ENCODE measurements at regions not wholly inside any gene's neighbourhood (a gene's known extent, or its start where the extent isn't known, plus 50 kb on each side); places are given as distances from the start of the nearest gene placed in this dataset.
A peak's percentile ranks its signal among the peaks of the same experiment; 100 is the strongest.

DNA sequence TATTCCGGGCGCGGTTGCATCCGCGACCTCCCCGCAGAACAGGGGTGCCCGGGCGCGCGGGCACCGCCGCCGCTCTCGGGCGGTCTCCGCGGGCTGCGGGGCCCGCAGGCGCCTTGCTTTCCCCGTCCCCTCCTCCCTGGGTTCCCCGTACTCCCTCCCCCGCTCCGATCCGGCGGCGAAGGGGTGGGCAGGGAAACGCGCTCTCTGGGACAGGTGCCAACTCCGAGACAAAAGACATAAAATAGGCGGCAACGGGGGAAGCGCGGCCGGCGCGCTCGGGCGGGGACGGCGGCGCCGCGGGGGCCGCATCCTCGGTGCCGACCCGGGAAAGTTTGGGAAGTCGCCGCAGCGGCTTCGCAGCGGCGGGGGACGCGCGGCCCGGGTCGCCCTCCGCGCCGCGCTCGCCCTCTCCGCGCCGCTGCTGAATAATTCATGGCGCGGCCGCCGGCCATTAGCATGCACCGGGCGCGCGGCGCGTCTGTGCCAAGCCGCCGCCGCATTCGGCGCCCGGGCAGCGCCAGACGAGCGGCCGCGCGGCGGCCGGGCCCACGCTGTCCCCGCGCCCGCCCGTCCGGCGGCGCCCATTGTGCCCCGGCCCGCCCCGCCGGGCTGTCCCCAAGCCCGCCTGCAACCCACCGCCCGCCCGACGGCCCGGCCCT, 78.7 kb upstream of the PPARA start:
- H3K36me3 Mint-ChIP-seq (ENCODE audit: low read depth) = peaks cover 14% of the 10 kb centered on the region
- peak overlapping the region; percentile 79 for H3K4me3 Mint-ChIP-seq
- H3K4me1 Mint-ChIP-seq (ENCODE audit: low read depth) = peaks cover 47% of the 10 kb centered on the region
- H3K9me3 Mint-ChIP-seq = no peaks in the 10 kb centered on the region
- DNase-seq = peak; percentile 81
- H3K27ac Mint-ChIP-seq = peak overlapping the region; percentile 74
- H3K27me3 Mint-ChIP-seq = peaks cover 10% of the 10 kb centered on the region

DNA sequence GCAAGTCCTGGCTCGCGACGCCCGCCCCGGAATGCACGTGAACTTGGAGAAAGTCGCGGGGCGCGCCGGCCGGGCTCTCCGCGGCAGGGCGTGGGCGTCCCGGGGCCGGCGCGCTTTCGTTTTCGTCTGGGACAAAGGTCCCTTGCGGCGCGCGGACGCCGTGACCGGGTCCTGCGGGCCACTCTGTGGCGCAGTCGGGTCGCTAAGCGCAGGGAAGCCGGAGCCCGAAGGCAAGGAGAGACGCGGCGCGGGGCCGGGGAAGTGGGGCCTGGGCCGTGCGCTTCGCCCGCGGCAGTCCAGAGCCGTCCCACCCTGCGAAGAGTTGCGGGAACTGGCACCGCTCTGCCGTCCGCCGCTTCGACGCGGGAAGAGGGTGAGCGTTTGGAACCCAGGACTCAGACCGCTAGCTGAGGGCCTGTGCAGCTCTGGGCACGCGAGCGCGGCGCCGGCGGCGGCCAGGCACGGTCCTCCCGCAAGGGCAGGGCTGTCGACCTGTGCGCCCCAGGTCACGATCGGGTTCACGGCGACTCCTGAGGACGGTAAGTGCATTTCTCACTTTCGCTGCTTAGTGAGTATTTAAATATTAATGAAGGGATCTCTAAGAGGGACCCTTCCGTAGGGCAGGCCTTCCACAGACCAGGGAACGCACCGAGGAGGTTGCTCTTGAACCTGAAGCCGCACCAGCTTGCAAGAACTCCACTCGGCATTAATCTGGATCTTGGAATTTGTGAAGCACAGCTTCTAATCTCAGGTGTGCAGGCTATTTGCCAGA, 78.0 kb upstream of the PPARA start:
- Mint-ChIP-seq H3K4me1 (ENCODE audit: low read depth) (peaks cover 40% of the 10 kb centered on the region), H3K27ac (no peak overlapping the region)
- peak; percentile 72 for DNase-seq

DNA sequence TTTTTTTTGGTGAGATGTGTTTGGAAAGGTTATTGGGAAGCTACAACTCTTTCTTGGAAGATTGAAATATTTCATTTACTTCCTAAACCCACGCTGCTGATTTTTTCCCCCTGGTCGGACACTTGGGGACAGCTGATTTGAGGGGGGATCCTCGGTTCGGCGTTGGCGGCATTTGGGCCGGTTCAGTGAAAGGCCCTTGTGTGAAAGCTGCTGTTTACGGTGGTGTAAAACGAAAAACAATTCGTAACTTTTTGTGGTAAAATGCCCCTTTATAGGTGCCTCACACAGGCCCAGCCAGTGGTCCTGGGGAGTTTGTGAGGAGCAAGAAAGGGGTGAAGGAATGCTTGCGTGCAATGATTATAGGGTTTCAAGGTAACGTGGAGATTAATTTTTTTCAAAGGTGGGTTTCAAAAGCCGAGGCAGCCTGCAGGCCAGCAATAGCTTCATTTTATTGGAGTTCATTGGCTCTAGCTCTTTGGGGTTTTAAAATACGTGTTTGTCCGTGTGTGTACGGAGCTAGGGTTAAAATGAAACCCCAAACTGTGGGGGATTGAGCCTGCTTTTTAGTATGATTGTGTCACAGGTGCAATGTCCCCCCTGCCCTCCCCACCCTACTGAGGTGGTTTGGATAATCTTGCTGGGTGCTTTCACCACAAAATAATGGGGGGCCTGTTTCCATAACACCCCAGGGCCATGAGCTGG, 77.2 kb upstream of the PPARA start:
- DNase-seq = no peak
- H3K9me3 Mint-ChIP-seq = no peaks in the 10 kb centered on the region
- no peak overlapping the region for H3K27ac Mint-ChIP-seq
- peaks cover 8% of the 10 kb centered on the region for H3K27me3 Mint-ChIP-seq
- peaks cover 14% of the 10 kb centered on the region for H3K36me3 Mint-ChIP-seq (ENCODE audit: low read depth)
- peaks cover 40% of the 10 kb centered on the region for H3K4me1 Mint-ChIP-seq (ENCODE audit: low read depth)
- H3K4me3 Mint-ChIP-seq = peak overlapping the region; percentile 79

More for the DNA sequence above, 78.0 kb upstream of the PPARA start:
- Mint-ChIP-seq H3K36me3 (ENCODE audit: low read depth) (peaks cover 14% of the 10 kb centered on the region), H3K9me3 (no peaks in the 10 kb centered on the region), H3K27me3 (peaks cover 8% of the 10 kb centered on the region), H3K4me3 (peak overlapping the region; percentile 79)

DNA sequence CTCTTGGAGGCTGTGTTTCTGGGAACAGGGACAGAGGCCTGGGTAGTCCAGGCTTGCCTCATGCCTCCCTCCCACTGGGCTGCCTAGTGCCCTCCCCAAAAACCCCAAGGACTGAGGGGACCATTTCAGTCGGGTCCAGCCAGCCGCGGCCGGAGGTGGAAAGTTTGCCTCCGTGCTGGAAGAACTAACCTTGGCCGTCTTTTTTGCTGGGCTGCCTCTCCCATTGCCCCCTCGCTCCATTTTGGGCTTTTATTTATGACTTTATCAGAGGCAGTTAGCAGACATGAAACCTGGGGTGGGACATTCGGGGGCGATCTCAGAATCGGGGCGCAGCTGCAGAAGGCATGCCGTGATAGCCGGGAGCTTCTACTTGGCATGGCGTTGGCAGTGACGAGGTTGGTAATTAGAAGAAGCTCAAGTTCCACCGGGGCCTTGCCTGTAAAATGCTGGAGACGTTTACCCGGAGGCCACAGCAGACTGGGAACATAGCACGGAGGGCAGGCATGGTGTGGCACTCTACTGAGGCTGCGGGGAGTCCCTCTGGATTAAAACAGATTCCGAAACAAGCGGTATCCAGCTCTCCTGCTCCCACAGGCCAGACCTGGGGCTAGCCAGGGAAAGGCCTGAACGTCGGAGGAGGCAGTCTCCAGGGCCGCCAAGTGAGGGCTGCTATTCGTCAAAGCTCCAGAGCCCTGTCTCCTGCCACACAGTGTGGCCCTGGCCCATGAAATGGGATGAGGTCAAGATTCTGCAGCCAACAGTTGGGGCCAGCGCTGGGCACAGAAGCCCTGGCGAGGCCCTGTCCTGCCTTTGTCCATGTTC, 76.4 kb upstream of the PPARA start:
- Mint-ChIP-seq H3K4me1 (ENCODE audit: low read depth) (peaks cover 35% of the 10 kb centered on the region), H3K9me3 (no peaks in the 10 kb centered on the region), H3K36me3 (ENCODE audit: low read depth) (peaks cover 14% of the 10 kb centered on the region), H3K27ac (no peak overlapping the region), H3K27me3 (peaks cover 5% of the 10 kb centered on the region), H3K4me3 (peak overlapping the region; percentile 79)
- DNase-seq = no peak

DNA sequence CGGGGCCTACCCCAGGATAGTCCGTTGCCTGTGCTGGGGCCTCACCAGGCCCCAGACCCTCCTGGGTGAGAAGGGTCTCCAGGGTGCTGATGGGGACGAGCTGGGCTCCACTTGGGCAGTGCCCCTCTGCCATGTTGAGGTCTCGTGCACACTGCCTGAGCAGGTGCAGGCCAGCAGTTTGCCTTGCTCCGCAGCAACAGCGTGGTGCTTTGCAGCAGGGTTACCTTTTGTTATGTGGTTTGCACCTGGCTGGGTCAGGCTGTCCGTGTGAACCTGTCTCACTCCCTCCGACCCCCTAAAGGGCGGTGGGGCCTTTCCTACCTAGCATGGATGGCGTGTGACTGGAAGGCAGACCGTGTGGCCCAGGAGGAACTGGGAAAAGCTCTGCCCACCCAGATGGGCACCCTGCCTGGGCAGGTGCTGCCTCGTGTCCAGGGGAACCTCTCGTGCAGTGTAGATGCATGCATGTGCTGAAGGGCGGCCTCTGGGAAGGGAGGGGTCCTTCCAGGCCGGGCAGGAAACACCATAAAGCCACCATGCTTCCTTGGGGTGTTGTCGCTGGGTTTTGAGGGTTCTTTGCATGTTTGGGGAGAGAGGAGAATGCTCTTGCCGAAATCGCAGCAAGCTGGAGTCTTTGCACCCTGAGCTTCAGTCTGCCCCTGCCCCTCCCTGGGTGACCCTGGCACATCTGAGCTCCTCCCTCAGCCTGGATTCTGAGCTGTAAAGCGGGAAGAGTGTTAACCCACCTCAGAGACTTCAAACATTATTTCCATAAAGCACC, 75.4 kb upstream of the PPARA start:
- Mint-ChIP-seq H3K36me3 (ENCODE audit: low read depth) (peaks cover 12% of the 10 kb centered on the region), H3K27me3 (peaks cover 2% of the 10 kb centered on the region), H3K4me1 (ENCODE audit: low read depth) (peaks cover 26% of the 10 kb centered on the region), H3K9me3 (no peaks in the 10 kb centered on the region), H3K4me3 (peak overlapping the region; percentile 79), H3K27ac (no peak overlapping the region)
- no peak for DNase-seq

DNA sequence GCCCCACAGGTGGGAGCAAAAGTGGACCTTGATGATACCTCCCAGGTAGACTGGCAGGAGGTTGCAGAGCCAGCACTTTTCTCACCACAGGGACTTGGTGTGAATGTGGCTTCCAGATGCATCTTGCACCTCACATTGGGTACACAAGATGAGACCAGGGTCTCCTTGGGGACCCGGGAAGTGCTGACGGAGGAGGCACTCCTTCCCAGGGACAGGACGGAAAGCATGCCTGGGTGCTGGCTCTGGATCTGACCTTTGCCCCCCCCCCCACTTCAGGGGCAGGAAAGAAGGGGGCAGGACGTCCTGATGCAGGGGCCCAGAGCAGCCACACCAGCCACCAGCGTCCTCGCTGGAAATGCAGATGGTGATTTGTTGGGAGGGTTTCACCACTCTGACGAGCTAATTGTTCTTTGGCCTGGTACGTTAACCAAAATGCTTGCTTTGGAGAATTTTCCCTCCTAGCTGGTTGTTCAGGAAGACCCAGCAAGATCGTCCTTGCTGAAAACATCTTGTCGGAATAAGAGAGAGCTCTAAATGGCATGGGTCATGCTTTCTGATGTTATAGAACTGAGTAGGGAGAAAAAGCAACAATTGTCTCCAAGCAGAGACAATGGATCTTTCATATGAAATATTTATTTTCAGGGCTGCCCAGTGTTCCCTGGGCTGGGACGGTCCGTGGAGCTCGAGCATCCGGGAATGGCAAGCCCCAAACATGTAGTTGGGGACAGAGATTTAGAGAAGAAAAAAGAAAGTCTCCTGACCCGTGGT, 74.4 kb upstream of the PPARA start:
- H3K27ac Mint-ChIP-seq = no peak overlapping the region
- DNase-seq = no peak
- H3K4me1 Mint-ChIP-seq (ENCODE audit: low read depth) = peaks cover 26% of the 10 kb centered on the region
- H3K36me3 Mint-ChIP-seq (ENCODE audit: low read depth) = peaks cover 12% of the 10 kb centered on the region
- no peaks in the 10 kb centered on the region for H3K9me3 Mint-ChIP-seq
- H3K27me3 Mint-ChIP-seq = peaks cover 2% of the 10 kb centered on the region
- H3K4me3 Mint-ChIP-seq = no peak overlapping the region

DNA sequence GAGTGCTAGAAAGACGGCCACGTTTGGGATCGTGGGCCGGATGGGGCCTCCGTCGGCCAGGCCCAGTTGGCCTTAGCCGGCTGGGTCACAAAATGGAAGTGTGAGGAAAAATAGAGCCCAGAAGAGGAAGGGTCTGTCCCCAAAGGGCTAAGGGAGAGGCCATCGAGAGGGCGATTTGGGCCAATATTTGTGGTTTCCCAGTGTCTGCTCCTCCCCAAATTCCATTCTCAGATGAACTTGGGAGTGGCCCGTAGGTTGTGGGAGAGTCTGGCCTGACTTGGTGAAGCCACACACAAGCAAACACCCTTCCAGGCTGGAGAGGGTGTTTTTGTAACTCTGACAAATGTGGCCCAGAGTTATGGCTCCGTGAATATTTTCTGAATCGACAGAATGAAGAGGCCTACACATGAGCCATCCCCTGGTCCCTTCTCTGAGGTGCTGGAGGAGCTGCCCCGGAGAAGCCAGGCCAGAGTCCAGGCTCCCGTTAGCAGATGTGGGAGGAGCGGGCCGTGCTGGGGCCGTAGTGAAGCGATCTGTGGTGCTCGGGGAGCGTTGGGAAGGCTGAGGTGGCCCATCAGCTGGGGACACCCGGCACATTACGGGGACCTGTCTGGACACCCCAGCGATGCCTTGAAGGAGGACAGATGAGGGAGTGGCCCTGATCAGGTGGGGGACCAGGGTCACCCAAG, 73.5 kb upstream of the PPARA start:
- Mint-ChIP-seq H3K4me3 (no peak overlapping the region), H3K27me3 (peaks cover 2% of the 10 kb centered on the region), H3K4me1 (ENCODE audit: low read depth) (peaks cover 26% of the 10 kb centered on the region), H3K9me3 (no peaks in the 10 kb centered on the region), H3K27ac (no peak overlapping the region), H3K36me3 (ENCODE audit: low read depth) (peaks cover 12% of the 10 kb centered on the region)
- no peak for DNase-seq

DNA sequence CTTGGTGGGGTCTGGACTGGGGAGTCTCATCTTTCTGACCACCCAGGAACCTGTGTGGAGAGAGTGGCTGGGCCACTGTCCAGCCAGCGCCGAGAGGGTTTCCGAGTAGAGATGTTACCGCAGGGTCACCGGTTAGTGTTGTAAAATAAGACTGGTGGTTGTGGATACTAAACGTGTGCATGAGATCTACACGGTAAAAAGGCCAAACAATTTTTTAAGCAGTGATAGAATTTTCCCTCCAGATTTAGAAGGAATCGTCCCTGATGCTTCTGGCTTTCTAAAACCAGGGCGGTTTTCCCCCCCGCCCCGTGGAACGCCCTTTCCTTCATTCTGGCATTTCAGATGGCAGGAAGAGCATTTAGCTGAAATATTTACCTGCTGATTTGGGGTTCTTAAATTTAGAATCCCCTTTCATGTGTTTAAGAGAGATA, 72.6 kb upstream of the PPARA start:
- Mint-ChIP-seq H3K27ac (no peak overlapping the region), H3K9me3 (no peaks in the 10 kb centered on the region), H3K4me1 (ENCODE audit: low read depth) (peaks cover 24% of the 10 kb centered on the region), H3K27me3 (peaks cover under 1% of the 10 kb centered on the region), H3K4me3 (no peak overlapping the region), H3K36me3 (ENCODE audit: low read depth) (peaks cover 9% of the 10 kb centered on the region)
- DNase-seq = no peak

DNA sequence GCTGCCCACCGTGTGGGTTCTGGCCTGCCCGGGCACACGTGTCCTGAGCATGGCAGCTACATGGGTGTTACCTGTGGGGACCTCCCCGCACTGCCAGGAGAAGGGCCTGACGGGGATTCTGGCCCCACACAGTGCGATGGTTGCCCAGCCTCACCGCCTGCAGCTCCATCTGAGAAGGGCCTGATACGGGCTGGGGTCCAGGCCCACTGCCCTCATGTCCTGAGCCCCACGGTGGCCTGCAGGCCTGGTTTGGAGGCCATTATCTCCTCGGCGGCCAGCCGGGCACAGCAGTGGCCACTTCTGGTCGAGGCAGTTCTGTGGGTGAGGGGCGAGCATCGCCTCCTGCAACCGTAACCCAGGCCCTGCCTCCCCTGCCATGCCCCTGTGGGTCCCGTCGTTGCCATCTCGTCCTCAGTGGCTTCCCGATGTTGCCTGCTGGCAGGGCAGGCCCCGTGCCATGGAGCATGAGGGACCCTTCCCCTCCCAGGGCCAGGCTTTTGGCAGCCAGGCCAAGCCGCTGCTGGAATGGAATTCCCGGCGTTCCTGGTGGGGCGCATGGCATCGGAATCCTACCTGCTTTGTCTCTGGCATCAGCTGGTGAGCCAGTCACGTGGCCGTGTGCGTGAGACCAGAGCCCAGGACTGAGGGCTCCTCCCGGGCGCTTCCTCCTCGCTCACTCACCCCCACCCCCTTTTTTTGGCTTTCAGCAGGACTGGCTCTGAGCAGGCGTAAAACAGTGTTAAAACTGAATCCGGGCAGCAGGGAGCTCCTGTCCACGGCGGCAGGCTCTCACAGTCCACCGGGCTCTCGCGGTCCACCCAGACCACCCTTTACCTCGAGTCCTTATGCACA, 71.9 kb upstream of the PPARA start:
- Mint-ChIP-seq H3K4me1 (ENCODE audit: low read depth) (peaks cover 24% of the 10 kb centered on the region), H3K27ac (no peak overlapping the region), H3K4me3 (no peak overlapping the region), H3K27me3 (no peaks in the 10 kb centered on the region), H3K36me3 (ENCODE audit: low read depth) (peaks cover 9% of the 10 kb centered on the region), H3K9me3 (no peaks in the 10 kb centered on the region)
- DNase-seq = no peak

DNA sequence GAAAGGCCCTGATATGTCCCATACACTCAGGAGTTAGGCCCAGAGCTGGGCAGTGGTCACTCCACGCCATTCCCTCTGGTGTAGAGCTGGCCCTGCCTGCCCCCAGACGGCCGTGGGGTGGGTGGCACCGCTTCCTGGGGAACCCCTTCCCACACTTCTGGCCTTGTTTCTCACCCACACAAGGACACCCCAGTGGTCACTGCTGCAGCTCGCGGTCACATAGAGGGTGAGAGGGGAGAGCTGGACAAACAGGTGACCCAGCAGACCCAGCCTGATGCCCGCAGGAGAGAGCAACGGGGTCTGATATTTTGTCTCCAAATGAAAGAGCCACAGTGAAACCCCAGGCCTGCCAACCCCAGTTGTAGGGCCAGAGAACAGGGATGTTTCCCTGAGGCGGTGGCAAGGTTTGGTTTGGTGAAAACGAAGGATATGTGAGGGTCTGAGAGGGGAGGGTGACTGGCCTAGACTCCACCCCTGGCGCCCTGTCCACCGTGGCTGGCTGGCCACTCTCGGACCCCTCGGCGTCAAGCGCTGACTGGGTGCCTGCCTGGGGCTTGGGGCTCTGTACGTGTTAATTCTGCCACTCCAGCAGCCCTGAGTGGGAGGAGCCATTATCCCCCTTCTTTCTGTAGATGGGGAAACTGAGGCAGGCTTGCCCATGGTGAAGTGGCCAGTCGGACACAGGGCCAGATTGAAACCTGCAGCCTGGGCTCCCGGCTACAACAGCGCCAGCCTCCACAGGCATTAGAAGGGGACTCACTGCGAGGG, 71.0 kb upstream of the PPARA start:
- H3K4me1 Mint-ChIP-seq (ENCODE audit: low read depth) = peaks cover 18% of the 10 kb centered on the region
- H3K27ac Mint-ChIP-seq = no peak overlapping the region
- no peaks in the 10 kb centered on the region for H3K27me3 Mint-ChIP-seq
- H3K36me3 Mint-ChIP-seq (ENCODE audit: low read depth) = peaks cover 9% of the 10 kb centered on the region
- no peak overlapping the region for H3K4me3 Mint-ChIP-seq
- no peaks in the 10 kb centered on the region for H3K9me3 Mint-ChIP-seq
- DNase-seq = no peak

DNA sequence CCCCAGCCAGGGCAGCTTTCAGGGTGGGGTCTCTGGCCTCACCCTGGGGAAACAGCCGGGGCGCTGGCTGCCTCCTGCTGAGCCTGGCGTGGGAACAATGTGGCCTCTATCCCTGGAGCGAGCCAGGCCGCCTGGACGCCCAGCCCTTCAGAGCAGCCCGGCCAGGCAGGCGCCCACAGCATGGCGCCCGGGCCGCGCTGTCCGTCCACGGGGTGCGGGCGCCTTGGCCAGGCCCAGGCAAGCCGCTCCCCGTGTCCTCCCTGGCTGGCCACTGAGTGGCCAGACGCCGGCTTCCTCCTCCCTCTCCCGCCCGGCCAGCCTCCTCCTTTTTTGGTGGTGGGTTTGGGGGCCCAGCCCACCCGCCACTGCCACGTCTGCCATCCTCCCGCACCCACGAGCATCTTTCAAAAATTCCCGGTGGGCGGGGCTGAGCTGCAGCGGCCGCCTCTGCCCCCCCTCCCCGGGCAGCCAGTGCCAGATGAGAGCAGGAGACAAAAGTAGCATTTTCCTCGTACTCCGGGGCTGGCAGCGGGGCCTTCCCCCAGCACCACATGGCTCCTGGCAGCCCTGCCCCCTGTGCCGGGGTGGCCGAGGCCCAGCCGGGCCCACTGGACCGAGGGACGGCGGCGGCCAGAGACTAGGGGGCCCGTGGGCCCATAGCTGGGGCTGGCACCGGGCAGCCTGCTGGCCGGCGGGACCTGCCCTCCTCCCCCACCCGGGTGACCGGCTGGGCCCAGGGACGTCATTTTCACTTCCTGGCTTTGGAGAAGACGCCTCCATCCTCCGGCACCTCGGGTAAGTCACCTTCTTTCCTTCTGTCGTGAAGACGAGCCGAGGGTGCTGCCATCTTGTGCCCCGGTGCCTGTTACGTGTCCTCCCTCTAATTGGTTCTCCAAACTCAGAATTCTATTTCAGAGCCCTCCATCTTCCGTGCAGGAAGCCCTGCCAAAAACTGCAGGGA, 70.2 kb upstream of the PPARA start:
- no peak for DNase-seq
- H3K27me3 Mint-ChIP-seq = no peaks in the 10 kb centered on the region
- peaks cover 10% of the 10 kb centered on the region for H3K4me1 Mint-ChIP-seq (ENCODE audit: low read depth)
- no peak overlapping the region for H3K4me3 Mint-ChIP-seq
- no peaks in the 10 kb centered on the region for H3K9me3 Mint-ChIP-seq
- no peak overlapping the region for H3K27ac Mint-ChIP-seq
- peaks cover 9% of the 10 kb centered on the region for H3K36me3 Mint-ChIP-seq (ENCODE audit: low read depth)

All from activated T-cell treated with anti-CD3 and anti-CD28 coated beads, Interleukin-2, amount 50 U/mL, for 24 hours (primary cell).